ENCODE measurements at regions not wholly inside any gene's neighbourhood (a gene's known extent, or its start where the extent isn't known, plus 50 kb on each side); places are given as distances from the start of the nearest gene placed in this dataset.

GRCh38 chr7:94129443-94130140, 125.4 kb upstream of the BET1 start:
- Histone ChIP-seq H3K36me3 (no peaks in the 10 kb centered on the region), H3K27me3 (no peaks in the 10 kb centered on the region), H3K4me1 (peaks cover 0 to 7% (median 3%) of the 10 kb centered on the region in 4 donors), H3K4me3 (no peak overlapping the region), H3K9me3 (no peaks in the 10 kb centered on the region), H3K27ac (no peak overlapping the region)
- 7 to 36% methylated on average over 1 of the region's 1 CpG for WGBS, 2 donors
- DNase-seq = no peak
- intact Hi-C loops (cut with DNase I) = loop anchor here (5.0 kb wide), 1 partner anchor 1102 kb away; no protein-coding TSS in a partner anchor
- TF ChIP-seq POLR2A (IDR thresholded peaks at IDR 0.05) (no peak), POLR2AphosphoS5 (IDR thresholded peaks at IDR 0.05) (no peak), EP300 (IDR thresholded peaks at IDR 0.05) (no peak), CTCF (IDR thresholded peaks at IDR 0.05) (no peak)

DNA sequence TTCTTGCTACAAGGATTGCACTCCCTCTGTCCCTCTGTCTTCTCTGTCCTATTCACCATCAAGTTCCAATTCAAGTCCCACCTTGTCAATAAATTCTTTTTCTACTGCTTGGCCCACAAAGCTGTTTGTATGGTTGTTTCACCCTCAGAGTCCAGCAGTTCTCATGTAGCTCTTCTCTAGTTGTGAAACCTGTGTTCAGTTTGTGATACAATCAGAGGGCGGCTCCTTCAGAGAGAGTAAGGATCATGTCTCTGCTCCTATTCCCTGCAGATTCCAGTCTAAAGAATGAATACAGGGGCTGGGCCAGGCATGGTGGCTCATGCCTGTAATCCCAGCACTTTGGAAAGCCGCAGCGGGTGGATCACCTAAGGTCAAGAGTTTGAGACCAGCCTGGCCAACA, 126.6 kb upstream of the BET1 start:
- Histone ChIP-seq H3K9me3 (no peaks in the 10 kb centered on the region), H3K36me3 (no peaks in the 10 kb centered on the region), H3K27me3 (no peaks in the 10 kb centered on the region), H3K27ac (no peak overlapping the region), H3K4me1 (peaks cover 0 to 7% (median 3%) of the 10 kb centered on the region in 4 donors), H3K4me3 (no peak overlapping the region)
- intact Hi-C loops (cut with DNase I) = no loop called here
- 93 to 97% methylated on average over 3 of the region's 3 CpGs for WGBS, 2 donors
- TF ChIP-seq CTCF (IDR thresholded peaks at IDR 0.05) (no peak), POLR2AphosphoS5 (IDR thresholded peaks at IDR 0.05) (no peak), POLR2A (IDR thresholded peaks at IDR 0.05) (no peak), EP300 (IDR thresholded peaks at IDR 0.05) (no peak)
- no peak for DNase-seq

DNA sequence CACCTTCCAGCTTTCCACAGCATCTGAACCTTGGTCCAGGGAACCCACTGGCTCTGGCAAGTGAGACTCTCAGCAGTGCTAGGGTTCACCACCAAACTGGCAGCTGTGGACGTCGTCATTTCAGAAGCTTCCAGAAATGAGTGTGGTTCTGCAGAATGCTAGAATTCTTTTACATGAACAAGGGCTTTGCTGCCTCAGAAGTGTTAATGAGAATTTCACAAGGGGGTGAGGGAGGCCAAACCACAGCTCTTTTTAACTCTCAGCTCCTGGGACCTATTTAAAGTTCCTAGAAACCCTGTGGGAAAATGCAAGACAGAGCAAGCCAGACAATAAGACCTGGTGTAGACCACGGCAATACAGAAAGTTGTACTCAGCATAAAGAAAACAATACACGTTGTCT, 129.3 kb upstream of the BET1 start:
- Histone ChIP-seq H3K27me3 (no peaks in the 10 kb centered on the region), H3K36me3 (no peaks in the 10 kb centered on the region), H3K27ac (no peak overlapping the region), H3K4me3 (no peak overlapping the region), H3K4me1 (peaks cover 0 to 7% (median 3%) of the 10 kb centered on the region in 4 donors), H3K9me3 (no peaks in the 10 kb centered on the region)
- intact Hi-C loops (cut with DNase I) = no loop called here
- TF ChIP-seq POLR2AphosphoS5 (IDR thresholded peaks at IDR 0.05) (no peak), CTCF (IDR thresholded peaks at IDR 0.05) (no peak), POLR2A (IDR thresholded peaks at IDR 0.05) (no peak), EP300 (IDR thresholded peaks at IDR 0.05) (no peak)
- no peak for DNase-seq
- WGBS, 2 donors = 51 to 55% methylated on average over 4 of the region's 4 CpGs

DNA sequence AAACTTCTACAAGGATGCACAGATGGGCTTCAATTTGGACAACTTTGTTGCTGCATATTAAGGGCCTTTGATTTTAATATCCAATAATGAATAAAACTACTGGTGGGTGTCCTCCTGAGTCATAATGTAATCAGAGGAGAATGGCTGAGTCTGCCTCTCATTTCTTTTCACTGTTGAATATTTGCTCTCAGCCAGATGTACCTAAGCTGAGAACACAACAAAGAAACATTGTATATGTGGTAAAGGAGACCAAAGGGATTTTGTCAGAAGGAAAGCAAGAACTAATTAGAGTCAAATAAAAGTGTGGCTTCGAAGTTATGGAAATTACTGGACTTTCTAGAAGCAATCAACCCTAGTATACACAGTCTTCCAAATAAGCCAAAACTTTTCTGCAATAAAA, 131.0 kb upstream of the BET1 start:
- TF ChIP-seq EP300 (IDR thresholded peaks at IDR 0.05) (no peak), POLR2A (IDR thresholded peaks at IDR 0.05) (no peak), CTCF (IDR thresholded peaks at IDR 0.05) (no peak), POLR2AphosphoS5 (IDR thresholded peaks at IDR 0.05) (no peak)
- H3K9me3 ChIP-seq = no peaks in the 10 kb centered on the region
- 9 to 47% methylated on average over 1 of the region's 1 CpG for WGBS, 2 donors
- no peaks in the 10 kb centered on the region for H3K36me3 ChIP-seq
- H3K27ac ChIP-seq = no peak overlapping the region
- no peaks in the 10 kb centered on the region for H3K27me3 ChIP-seq
- no peak for DNase-seq
- intact Hi-C loops (cut with DNase I) = no loop called here
- no peaks in the 10 kb centered on the region for H3K4me1 ChIP-seq
- H3K4me3 ChIP-seq = no peak overlapping the region

DNA sequence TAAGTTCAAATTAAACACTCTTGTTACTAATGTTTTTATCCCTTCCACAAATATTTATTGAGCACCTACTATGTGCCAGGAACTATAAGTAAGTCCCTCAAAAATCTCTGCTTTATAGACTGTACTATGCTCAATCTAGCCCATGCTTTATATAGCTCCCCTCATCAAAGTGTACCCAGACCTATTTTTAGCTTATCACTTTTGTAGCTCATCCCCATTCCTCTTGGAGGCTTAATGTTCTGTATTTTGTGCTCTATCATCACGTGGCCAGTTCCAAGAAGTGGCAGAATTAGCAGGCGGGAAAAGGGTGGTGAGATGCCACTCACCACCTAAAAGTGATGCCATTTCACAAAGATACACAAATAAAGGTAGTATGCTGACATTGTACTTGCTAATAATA, 138.1 kb upstream of the BET1 start:
- no peaks in the 10 kb centered on the region for H3K9me3 ChIP-seq
- no peaks in the 10 kb centered on the region for H3K36me3 ChIP-seq
- no peaks in the 10 kb centered on the region for H3K27me3 ChIP-seq
- intact Hi-C loops (cut with DNase I) = no loop called here
- WGBS, 2 donors = 54 to 80% methylated on average over 2 of the region's 2 CpGs
- DNase-seq = no peak
- TF ChIP-seq EP300 (IDR thresholded peaks at IDR 0.05) (no peak), POLR2AphosphoS5 (IDR thresholded peaks at IDR 0.05) (no peak), CTCF (IDR thresholded peaks at IDR 0.05) (no peak), POLR2A (IDR thresholded peaks at IDR 0.05) (no peak)
- H3K4me3 ChIP-seq = no peak overlapping the region
- no peaks in the 10 kb centered on the region for H3K4me1 ChIP-seq
- no peak overlapping the region for H3K27ac ChIP-seq

All from sigmoid colon (tissue), 6 donors.